ACHN (cell line): ENCODE measurements at regions not wholly inside any gene's neighbourhood (a gene's known extent, or its start where the extent isn't known, plus 50 kb on each side); places are given as distances from the start of the nearest gene placed in this dataset.
"Not testable (repeated sequence)": the region's sequence is repeated elsewhere in the genome, so short reads cannot be mapped to it uniquely, and the experiment has no call there.

Experiments used
- DNase-seq: peaks from one replicate; pipeline ENCODE4 v3.0.0-alpha.2; 2015
- in situ Hi-C: cut with HindIII; loops from 2 replicates; pipeline ENCODE4 v1.10.0; 2017; ENCODE audit warnings: low sequenced_read_pairs, low pct_ligation_motif_present, low pct_unique_long_range_greater_than_20kb

DNA sequence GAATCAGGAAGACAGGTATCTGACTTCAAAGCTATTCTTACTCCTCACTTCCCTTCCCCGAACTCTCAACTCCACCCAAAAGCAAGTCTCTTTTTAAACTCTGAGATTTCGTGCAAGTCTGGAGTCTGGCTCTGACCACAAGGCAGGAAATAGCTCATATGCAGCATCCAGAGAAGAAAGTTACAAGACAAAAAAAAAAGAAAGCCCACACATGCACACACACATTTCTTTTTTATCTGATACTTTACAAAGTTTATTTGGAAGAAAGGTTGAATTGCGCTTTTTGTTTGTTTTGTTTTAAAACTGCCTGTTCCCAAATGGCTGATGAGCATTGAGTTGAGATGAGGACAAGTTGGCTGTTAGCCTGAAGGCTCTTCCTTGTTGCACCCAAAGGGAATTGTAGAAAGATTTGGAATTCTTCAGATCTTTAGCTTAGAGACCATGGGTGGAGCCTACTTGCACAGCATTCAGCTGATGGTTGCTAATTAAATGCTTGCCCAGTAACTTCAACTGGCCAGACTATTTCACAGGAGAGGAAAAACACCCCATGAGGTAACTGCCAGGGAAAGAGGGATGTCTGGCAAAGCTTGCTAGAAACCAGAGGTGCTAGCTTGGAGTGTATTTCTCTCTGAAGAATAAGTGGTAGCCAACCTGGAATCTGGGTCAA, 490.3 kb downstream of the TTLL7 start:
- in situ Hi-C loops = no loop called here
- no peak for DNase-seq

DNA sequence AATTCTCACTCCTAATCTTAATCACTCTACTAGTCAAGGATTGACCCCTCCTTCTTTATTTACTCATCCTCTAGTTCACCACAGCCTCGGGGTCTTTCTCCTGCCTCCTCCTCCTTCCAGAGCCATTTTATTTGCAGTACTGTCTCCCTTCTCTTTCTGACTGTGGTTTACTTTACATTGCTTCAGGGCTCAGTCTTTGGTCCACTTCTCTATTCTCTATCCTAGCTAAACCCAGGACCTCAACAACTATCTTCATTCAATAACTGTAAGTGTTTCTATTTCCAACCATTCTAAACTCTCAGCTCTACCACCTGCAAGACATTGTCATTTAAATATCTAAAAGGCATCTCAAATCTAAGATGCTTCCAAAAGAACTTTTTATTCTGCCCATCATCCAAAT, 493.8 kb downstream of the TTLL7 start:
- no peak for DNase-seq
- in situ Hi-C loops = no loop called here

DNA sequence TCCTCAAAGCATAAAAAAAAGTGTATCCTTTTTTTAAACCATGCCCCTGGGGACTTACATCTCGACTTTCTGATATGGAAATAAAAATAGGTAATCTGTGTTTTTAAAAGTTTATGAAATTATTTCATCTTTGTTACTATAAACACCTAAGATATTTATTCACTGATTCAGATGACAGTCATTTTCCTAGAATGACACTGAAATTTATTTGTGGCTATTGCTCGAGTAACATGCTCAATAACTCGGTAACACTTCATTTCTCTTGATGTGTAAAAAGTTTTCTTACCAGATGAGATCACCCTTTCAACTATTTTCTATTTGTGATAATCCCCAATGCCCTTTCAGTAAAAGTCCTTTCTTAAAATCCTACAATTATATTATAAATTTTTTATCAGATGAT, 495.8 kb downstream of the TTLL7 start:
- DNase-seq = no peak
- in situ Hi-C loops = no loop called here

DNA sequence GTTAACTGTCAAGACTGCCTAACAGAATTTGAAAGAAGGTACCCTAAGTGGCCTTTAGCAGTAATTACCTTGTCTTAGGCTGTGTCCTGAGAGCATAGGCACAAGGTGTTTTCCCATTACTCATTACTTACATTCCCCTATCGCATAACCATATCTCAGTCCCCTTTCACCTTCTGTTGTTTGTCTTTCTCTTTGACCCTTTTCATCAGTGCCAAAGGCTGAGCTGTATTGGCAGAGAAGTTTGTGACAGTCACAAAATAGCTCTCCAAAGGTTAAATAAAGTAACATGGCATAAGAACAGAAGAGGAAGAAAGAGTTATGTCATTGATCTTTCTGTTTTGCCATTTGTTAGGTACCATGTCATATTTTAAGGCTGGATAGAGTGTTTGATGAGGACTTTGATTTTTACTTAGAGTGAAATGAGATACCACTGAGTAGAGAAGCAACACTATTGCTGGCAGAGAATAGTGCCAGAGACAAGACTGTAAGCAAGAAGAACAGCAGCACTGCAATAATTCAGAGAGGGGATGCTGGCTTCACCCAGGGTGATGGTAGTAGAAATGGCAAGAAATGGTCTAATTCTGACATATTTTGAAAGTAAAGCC, 497.8 kb downstream of the TTLL7 start:
- no peak for DNase-seq
- in situ Hi-C loops = no loop called here

DNA sequence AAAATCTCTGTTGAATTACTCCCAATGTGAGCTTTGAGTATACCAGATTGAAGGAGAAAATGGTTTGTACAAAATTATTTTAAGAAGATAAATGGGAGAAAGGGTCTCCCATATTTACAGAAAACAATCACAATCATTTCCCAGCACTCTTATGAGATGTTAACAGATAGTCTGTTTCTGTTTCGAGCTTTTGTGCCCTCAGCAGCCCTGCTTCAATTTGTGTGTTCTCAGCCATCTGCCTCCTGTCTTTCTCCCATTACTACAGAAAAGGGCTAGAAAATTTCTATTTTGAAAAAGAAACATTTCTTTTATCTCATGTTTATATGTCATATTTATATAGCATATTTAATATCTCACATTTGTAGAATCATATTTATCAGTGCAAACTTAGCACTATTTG, 498.4 kb downstream of the TTLL7 start:
- no peak for DNase-seq
- in situ Hi-C loops = no loop called here

DNA sequence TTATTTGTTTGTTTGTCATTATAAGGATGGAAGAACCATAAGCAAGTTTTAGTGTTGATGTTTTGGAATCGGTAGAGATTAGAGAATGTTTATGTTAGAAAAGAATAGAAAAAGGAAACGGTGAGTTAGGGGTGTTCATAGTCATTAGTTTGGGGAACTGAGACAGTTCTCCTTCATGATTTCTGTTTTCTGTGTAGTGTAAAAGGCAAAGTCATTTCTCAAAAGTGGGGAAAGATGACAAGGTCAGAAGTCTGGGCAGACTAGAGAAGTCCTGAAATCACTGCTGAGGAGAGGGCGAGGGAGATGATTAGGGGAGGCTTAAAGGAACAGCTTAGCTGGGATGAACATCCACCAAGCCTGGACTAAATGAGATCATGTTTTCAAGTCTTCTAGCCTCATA, 498.9 kb downstream of the TTLL7 start:
- in situ Hi-C loops = no loop called here
- no peak for DNase-seq

DNA sequence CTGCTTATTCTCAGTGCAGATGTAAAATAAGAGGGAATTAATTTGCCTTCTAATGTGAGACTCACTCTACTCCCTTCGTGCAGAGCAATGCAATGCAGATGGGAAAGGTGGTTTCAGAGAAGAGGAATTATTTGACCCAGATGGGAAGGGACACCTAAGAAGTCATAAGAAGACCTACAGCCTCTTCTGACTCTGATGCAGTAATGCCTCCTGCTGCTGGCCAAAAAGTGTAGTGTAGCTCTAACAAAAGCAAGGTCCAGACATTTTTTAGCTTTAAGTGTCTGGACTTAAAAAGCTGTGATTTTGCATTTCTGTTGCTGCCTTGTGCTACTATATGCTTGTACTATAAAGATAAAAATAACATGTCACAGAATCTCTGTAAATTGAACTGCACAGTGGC, 501.4 kb downstream of the TTLL7 start:
- in situ Hi-C loops = no loop called here

DNA sequence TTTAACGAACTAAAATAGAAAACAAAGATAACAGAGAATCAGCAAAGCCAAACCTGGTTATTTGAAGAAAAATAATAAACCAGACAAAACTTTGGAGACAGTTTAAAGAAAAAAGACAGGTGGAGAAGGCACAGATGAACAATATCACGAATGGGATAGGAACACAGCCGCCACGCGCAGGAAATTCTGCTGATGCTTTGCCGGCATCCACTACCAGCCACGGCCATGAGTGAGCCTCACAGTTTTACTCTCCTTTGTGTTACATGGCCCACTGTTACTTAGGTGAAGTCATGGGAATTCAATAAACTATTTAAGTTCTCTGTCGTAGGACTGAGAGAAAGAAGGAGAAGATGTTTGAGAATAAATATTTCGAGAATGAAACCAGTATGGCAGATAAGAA, 503.4 kb downstream of the TTLL7 start:
- no peak for DNase-seq
- in situ Hi-C loops = no loop called here

More for the DNA sequence above, 501.4 kb downstream of the TTLL7 start:
- peak; percentile 2 for DNase-seq

DNA sequence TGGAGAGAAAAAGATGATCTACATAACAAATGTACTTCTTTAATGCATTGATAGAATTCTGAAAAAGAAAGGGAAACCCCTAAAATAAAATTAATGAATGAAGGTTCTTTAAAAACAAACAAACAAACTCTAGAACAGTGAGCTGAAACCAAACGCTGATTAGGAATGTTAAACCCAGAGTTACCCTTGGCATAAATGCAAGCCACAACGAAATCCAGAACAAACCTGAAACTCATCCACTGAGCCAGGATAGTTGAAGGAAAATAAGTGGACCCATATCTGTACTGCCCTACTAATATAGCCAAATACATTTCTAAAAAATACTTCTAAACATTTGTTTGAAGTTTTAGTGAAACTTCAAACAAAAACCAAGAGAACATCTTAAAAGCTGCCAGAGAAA, 505.3 kb downstream of the TTLL7 start:
- DNase-seq = no peak
- in situ Hi-C loops = no loop called here

DNA sequence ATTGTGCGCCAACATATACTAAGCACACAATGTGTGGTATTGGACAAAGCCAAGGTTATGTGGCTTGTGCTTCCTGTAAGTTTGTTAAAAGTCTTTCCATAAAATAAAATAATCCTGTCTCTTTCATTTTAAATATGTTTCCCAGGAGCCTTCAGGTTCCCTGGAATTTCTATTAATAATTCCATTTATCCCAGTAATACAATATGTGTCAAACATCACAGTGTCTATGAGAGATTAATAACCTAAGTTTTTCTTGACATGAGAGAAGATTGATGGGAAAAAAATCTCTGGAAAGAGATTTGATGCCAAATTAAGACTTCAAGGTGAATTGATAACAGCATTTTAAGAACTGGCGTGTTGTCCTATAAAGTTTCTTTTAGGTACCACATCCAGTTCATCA, 507.0 kb downstream of the TTLL7 start:
- in situ Hi-C loops = no loop called here
- DNase-seq = no peak

DNA sequence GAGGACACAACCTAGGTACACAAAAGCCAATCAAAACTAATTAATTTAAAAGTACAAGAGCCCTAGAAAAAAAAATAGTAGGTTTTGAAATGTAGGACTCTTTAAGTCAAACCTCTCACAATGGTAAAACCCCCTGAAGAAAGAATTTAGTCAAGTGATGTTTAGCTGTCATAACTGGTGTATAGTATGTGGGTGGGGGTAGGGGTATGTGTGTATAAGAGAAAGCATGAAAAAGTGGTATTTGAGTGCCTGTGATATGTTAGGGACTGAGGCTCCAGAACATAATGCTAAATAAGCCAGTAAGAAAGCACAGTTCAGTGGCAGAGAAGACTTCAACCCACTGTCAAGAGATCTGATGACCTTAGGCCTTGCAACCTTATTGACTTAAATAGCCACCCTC, 507.9 kb downstream of the TTLL7 start:
- in situ Hi-C loops = no loop called here
- no peak for DNase-seq

DNA sequence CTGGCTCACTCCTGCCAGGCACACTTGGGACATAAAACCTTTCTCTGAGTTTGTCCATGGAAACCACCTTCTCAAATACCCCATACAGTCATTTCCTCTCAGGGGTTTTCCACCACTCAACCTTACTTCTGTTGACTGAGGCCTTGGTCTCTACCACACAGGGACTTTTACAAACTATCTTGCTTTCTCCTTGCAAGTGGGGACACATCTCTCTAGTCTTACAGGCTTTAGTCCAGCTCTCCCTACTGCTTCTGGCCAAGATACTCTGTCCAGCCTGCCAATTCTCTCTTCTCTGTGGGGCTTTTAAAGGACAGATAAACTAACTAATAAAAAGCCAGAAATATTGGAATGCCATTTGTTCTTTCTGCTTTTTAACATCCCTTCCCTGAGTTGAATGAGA, 510.8 kb downstream of the TTLL7 start:
- DNase-seq, in situ Hi-C loops: not testable (repeated sequence)

DNA sequence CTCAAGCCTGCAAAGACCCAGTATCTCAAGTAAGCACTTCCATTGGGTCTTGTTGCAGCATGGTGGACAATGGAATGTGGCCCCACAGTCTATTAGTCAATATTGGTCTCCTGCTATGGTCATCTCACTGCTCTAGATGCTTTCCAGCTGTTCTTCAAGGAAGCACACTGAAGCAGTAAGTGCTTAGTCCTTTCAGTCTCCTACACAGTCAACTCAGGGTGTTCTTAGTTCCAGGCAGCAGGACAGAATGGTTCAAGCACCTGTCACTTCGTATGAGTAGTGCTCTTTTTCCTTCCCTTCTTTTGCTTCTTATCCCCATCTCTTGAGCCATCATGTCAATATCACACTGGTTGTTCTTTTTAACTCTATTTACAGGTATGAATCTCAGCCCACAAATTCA, 511.5 kb downstream of the TTLL7 start:
- in situ Hi-C loops, DNase-seq: not testable (repeated sequence)

DNA sequence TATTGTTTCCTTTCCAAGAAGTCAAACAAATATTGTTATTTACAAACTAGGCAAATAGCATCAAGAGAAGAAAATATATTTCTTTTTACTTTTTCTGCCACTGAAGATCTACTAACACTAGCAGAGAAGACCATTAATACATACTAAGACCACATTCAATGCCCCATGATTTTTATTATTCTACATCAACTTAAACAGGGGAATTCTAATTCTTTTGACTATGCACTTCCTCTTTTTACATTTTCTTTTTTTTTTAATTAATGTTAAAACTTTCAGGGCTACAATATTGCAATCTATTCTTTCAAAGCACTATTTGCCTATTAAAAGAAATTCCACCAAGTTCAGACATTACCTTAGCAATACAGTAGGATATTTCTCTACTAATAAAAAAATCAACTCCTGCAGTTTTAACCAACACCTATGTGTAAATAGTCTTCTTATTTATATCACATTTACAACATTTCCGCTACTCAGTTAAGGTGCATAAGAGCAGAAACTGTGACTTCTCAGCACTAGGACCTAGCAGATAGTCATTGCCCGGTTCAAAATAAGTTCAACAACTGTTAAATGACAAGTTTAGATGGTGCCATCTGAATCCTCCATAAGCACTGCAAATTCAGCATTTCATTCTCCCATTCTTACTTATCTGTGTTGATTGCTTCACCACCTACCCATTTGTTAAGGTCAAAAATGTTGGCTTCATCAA, 513.5 kb downstream of the TTLL7 start:
- DNase-seq, in situ Hi-C loops: not testable (repeated sequence)

DNA sequence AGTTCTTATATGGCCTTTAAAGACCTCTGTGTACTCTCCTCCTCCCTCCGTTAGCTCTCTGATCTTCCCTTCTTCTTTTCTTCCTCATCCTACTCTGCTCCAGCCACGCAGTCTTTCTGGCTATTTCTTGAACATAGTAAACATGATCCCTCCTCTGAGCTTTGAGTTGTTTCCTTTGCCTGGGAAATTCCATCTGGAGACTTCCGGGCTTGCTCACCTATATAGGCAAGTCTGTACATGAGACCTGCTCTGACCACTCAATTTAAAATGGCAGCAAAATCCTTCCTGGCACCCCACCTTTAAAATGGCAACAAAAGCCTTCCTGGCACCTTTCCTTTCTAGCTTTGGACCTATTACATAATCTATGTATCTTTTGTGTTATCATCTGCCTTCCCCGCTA, 517.6 kb downstream of the TTLL7 start:
- DNase-seq, in situ Hi-C loops: not testable (repeated sequence)

DNA sequence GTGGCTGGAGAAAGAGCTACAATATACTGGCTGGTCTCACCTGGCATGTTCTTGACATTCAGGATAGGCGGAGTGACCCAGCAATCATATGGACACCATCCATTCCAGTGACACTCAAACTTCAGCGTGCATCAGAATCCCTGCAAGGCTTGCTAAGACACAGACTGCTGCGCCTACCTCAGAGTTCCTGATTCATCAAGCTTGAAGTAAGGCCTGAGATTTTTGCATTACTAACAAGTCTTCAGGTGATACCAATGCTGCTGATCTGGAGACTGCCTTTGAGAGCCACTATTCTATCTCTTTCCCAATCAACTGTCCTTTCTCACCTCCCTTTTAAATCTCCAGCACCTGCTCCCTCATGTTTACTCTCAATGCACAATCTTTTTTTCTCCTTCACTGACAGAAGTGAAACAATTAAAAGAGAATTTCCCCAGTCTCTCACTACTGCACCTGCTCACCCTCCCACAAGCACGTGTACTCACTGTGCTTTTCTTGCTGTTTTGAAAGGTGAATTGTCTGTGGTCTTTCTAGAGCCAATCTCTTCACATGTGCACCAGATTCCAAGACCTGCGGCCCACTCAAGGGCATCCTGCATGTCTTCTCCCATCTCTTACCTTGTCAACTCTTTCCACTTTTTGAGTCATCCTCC, 519.2 kb downstream of the TTLL7 start:
- in situ Hi-C loops, DNase-seq: not testable (repeated sequence)

DNA sequence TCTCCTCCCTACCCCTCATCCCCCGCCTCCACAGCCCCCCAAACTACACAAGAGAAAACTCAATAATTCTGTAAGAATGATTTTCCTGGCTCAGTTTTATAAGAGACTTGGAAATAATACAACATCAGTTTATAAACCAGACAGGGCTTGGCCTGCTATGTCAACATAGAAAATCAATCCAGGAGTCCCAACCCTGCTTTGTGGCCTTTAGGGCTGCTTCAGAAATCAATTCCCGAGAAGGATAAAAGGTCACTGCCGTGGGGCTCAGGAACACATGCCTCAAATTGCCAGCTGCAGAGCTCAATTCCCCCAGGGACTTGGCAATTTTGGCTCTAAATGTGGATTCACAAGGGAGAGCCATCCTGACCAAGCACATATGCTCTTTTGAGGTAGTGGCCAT, 520.8 kb downstream of the TTLL7 start:
- in situ Hi-C loops, DNase-seq: not testable (repeated sequence)

DNA sequence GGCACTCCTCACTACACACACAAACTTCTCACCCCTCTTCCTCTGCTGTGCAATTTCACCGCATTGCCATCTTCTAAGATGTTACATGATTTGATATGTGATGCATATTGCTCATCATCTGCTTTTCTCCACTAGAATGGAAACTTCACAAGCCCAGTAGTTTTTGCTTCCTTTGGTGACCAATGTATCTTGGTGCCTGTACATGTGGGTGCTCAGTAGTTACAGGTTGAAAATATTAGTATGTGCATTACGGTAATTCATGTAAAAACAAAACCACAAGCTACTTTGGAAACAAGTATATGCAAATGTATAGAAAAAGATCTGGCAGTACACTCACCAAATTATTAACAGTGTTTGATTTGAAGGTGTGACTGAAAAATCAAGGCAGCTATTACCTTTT, 522.4 kb downstream of the TTLL7 start:
- DNase-seq, in situ Hi-C loops: not testable (repeated sequence)

DNA sequence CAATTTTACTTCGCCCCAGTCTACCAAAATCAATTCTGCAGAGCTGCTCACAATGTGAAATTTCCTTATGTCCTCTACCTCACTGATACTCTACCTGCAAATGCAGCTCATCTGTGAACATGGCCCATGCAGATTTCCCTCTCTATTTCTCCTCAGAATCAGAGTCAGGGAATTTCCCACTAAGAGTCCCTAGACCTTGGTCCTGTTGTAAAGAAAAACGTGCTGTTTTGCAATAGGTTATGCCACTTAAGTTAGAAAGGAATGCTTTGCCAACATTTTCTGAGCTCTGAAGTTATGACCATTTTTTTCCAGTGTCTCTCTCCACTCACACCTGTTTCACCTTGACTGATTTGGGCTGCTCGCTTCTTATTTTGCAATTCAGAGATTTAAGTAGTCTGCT, 524.0 kb downstream of the TTLL7 start:
- in situ Hi-C loops = not testable (repeated sequence)

More for the DNA sequence above, 524.0 kb downstream of the TTLL7 start:
- DNase-seq = not testable (repeated sequence)
